NCI-H774 (cell line): ENCODE measurements at regions not wholly inside any gene's neighbourhood (a gene's known extent, or its start where the extent isn't known, plus 50 kb on each side); places are given as distances from the start of the nearest gene placed in this dataset.
"Not testable (repeated sequence)": the region's sequence is repeated elsewhere in the genome, so short reads cannot be mapped to it uniquely, and the experiment has no call there.

ENCODE experiments used
- DNase-seq: peaks from one replicate; lab custom pipeline; 2025; lab: John Stamatoyannopoulos, UW

DNA sequence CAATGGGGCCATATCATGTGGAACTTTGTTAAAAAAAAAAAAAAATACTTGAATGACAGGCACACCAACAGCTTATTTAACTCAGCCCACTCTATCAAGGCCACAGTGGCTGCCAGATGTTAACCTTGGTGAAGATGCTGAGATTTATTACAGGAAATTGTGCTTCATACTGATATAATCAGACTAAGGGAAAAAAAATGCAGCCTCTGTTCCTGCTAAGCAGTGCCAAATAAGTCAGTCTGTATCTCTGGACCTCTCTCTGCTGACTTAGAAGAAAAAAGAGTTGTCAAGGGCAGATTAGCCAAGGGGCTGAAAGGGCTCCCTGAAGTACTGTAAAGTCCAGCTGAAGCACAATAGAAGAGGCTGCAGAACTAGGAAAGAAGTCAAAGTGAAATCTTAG is 677.7 kb upstream of the HTR2C start:
- DNase-seq, result no peak

- no peak for DNase-seq
These were observed 691.0 kb upstream of the HTR2C start for GRCh38 chrX:113892891-113893290.

DNA sequence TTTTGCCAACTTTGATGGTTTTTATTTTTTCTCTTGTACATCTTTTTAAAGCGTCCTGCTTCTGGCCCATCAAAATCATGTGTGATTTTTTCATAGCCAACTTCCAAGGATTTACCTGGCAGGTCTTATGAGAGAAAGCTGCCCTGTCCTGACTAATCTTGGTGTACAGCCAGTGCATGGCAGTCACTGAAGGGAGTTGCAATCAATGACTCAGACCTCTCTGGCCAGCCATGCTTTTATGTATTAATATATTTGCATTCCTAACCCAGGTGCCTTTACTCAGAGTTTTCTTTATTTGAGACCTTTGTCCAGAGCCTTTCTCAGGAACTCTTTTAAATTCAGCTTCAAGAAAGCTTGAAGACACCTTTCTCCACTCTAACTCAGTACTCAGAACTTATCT is 691.5 kb upstream of the HTR2C start:
- DNase-seq, result no peak

DNA sequence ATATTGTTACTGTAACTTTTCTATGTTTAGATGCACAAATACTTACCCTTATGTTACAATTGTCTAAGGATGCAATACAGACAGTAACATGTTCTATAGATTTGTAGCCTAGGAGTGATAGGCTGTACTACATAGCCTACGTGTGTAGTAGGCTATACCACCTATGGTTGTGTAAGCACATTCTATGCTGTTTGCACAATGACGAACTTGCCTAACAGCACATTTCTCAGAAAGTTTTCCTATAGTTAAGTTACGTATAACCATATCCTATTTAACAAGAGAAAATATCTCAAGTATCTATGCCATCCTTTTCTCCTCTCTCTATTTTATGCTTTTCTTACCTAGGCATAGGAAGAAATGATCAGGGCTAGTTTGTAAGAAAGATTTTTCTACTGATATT is 710.8 kb upstream of the HTR2C start:
- DNase-seq, result no peak

DNA sequence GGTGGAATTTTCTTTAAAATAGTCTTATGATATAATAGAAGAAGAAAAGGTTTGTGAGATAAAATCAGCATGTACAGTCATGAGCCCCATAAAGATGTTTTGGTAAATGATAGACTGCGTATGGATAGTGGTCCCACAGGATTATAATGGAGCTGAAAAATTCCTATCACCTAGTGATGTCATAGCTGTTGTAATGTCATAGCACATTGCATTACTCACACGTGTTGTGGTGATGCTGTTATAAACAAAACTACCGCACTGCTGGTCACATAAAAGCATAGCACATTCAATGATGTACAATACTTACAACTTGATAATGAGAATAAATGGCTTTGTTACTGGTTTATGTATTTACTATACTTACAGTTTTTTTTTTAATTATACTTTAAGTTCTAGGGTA is 715.2 kb upstream of the HTR2C start:
- no peak for DNase-seq

- no peak for DNase-seq
These were observed 715.7 kb upstream of the HTR2C start for GRCh38 chrX:113868177-113868576.

- no peak for DNase-seq
These were observed 734.5 kb upstream of the HTR2C start for GRCh38 chrX:113849408-113849807.

- DNase-seq, result no peak
These were observed 750.5 kb upstream of the HTR2C start for GRCh38 chrX:113833096-113834055.

GRCh38 chrX:113828470-113828869 is 755.4 kb upstream of the HTR2C start:
- DNase-seq, result no peak

DNA sequence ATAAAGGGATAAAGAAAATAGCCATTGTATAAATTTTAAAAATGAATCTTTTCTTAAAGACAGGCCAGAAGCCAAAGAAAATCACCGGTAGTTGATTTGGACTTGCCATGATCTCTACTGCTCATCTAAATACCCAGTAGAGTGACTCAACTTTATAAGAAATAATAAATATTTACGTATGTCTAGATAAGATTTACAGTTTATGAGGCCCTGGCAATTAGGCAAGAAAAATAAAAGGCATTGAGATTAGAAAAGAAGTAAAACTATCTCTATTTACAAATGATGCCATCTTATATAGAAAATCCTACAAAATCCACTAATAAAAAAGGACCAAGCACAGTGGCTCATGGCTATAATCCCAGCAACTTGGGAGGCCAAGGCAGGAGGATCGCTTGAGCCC is 765.5 kb upstream of the HTR2C start:
- DNase-seq, result no peak

DNA sequence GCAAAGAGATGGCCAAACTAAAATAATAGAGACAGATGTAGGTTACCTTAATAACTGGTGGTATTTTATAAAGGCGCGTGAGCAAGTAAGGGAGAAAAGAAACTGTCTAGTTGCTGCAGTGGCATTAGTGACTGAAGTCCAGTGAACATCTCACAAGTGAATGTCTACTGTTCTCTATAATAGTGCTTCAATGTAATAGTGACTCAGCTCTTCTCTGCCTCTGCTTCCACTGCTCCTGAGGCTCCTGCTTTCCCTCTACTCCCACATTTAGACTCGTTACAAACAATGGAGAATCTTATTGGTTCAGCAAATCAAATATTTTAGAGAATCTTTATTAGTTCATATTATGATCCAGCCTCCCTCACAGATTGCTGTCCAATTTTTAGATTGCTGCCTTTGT is 779.1 kb upstream of the HTR2C start:
- no peak for DNase-seq

- no peak for DNase-seq
These were observed 779.6 kb upstream of the HTR2C start for GRCh38 chrX:113804291-113804690.

DNA sequence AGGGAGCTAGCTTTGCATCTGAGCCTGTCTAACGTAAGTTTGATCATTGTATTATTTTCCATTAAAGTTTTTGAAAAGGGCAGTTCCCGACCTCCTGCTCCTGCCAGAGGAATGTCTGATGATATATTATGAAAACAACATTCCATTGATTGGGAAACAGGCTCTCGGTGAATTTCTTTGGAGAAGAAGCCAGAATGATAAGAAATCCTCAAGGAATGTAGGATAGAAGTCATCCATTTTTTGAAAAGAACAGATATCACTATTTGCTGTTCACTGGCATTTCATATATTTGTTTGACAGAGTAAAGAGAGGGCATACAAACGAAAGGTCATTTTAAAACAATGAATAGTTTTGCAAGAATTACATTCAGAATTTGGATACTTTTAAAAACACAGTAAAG is 781.0 kb upstream of the HTR2C start:
- DNase-seq, result no peak

DNA sequence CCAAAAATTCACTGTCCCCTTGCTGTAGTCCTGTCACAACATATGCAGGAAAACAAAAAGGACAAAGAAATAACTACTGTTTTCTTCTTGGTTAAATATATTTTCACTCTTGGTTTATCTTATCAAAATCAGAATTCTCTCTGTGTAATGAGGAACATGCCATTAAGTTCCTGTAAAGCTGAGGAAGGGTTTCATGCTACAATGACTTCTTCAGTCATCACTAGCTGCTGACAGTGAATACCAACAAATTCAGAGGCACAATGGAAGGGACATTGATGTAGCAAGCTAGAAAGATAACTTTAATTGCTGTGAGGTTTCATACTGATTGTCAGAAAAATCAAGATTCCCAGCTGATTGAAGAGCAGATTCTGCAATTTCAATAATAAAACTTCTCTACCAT is 782.9 kb upstream of the HTR2C start:
- no peak for DNase-seq

GRCh38 chrX:113793563-113793962 is 790.3 kb upstream of the HTR2C start:
- no peak for DNase-seq

DNA sequence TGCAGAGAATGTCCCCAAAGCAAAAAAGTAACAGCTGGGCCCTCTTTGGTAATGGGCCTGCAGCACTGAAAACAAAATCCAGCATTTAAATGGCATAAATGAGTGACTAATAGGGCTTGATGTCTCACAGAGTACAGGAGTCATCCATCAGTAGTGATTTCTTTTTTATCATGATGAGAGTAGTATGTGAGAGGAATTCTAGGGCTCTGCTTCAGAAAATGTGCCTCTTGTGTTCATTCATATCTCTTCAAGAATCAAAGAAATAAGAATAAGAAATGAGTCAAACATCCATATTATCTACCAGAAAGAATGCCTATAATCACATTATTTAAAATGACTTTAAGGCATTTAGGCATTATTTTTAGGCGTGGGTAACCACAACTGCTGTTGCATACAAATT is 792.9 kb upstream of the HTR2C start:
- DNase-seq, result no peak

DNA sequence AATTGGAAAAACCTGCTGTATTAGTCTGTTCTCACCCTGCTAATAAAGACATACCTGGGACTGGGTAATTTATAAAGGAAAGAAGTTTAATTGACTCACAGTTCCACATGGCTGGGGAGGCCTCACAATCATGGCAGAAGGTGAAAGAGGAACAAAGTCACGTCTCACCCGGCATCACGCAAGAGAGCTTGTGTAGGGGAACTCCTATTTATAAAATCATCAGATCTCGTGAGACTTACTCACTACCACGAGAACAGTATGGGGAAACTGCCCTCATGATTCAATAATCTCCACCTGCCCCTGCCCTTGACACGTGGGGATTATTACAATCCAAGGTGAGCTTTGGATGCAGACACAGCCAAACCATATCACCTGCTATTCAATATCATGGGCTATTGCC is 799.1 kb upstream of the HTR2C start:
- DNase-seq, result not testable (repeated sequence)

- no peak for DNase-seq
These were observed 813.1 kb upstream of the HTR2C start for GRCh38 chrX:113770806-113771205.

- DNase-seq, result no peak
These were observed 813.8 kb upstream of the HTR2C start for GRCh38 chrX:113770071-113770470.

DNA sequence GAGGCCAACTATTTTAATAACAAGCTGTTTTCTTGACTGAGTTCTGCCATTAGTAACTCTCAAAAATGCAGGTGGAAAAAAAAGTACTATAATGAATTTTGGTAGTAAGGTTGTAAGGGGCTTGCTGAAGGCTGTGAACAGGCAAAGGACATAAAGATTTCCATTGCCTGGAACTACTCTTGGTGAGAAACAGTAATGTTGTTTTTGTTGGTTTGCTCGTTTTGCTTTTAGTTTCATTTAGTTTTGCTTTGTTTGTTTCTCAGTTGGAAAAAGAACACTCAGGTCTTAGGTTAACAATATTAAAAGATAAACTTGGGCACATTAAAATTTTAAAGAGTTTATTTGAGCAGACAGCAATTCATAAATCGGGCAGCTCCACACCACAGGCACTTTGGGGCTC is 824.5 kb upstream of the HTR2C start:
- DNase-seq, result no peak

DNA sequence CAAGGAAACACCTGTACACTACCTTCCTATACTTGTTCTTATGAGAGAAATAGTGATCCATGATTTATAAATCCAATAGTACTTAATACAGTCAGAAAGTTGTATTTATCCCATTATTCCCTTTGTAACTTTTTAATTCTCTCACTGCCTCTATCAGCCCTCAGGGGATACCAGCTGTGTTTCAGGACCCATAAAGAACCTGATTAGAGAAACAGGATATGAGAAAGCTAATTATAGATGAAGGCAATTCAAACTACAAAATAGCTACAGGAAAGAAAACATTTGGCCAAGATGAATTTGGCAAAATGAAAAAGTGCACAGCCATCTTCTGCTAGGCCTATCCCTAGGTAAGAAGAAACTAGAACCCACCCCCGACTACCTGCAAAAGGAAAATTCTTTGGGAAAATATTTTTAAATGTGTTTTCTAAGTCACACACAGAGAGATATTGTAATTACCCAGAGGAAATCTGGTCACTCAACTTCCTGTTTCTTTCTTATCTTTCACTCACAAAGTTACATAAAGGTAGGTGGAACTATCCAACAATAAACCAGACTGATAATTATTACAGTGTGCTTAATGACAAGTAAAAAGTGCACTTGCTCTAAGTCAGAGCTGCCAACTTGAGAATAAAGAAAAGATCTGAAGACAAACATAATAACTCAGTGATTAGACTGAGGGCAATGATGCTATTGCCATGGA is 836.5 kb upstream of the HTR2C start:
- no peak for DNase-seq

GRCh38 chrX:113743069-113743468 is 840.8 kb upstream of the HTR2C start:
- DNase-seq, result no peak

GRCh38 chrX:113741744-113742143 is 842.1 kb upstream of the HTR2C start:
- no peak for DNase-seq
